PFSK-1 (cell line): ENCODE measurements at regions not wholly inside any gene's neighbourhood (a gene's known extent, or its start where the extent isn't known, plus 50 kb on each side); places are given as distances from the start of the nearest gene placed in this dataset.

Source experiments
- FOXP2 ChIP-seq: optimal IDR thresholded peaks from 2 replicates; pipeline ENCODE3; 2011; ENCODE audit warnings: borderline replicate concordance, control low read depth, inconsistent platforms; ENCODE audit not compliant: insufficient read depth; ENCODE audit errors: extremely low read length, extremely low read depth
- POLR2AphosphoS5 ChIP-seq: IDR thresholded peaks from 2 replicates; pipeline ENCODE4 v1.6.1; 2012; ENCODE audit warnings: low read depth, mild to moderate bottlenecking, control low read depth, low read length, moderate library complexity
- SIN3A ChIP-seq: IDR thresholded peaks from 2 replicates; pipeline ENCODE4 v1.6.1; 2012; ENCODE audit warnings: mild to moderate bottlenecking, low read length, moderate library complexity, borderline replicate concordance; ENCODE audit not compliant: insufficient read depth
- TAF1 ChIP-seq: IDR thresholded peaks from 2 replicates; pipeline ENCODE4 v1.6.1; 2012; ENCODE audit warnings: low read length, control low read depth, borderline replicate concordance; ENCODE audit not compliant: insufficient read depth
- TF ChIP-seq, protein P1 (sequence below), 2 experiments: IDR thresholded peaks; 2 replicates each; pipeline versions ENCODE4 v1.6.1 to v1.8.0; 2011 to 2012; ENCODE audit warnings: low read depth in 2 of 2, low read length in 2 of 2, control low read depth in 1 of 2, inconsistent platforms in 1 of 2, mild to moderate bottlenecking in 1 of 2, moderate library complexity in 1 of 2; ENCODE audit not compliant: insufficient read depth in 1 of 2

DNA sequence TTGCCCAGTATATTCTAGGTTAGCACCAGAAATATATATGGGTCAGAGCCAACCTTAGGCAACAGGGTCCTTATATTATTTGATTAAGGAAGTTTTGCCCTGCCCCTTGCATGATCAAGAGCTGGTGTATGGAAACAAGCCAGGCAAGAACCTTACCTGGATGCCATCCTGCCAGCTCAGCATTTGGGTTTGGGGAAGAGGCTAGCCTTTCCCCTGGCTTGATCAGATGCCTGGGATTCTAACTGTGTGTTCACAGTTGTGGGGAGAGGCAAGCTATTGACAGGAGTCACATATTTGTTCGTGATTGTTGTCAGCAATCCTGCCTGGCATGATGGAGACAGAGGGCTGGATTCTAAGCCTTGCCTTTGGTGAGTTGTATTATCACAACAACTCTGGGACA, 260.0 kb upstream of the DACH1 start:
- TF ChIP-seq FOXP2 (no peak), POLR2AphosphoS5 (no peak), TAF1 (no peak), SIN3A (no peak)
- TF ChIP-seq, protein P1, sequence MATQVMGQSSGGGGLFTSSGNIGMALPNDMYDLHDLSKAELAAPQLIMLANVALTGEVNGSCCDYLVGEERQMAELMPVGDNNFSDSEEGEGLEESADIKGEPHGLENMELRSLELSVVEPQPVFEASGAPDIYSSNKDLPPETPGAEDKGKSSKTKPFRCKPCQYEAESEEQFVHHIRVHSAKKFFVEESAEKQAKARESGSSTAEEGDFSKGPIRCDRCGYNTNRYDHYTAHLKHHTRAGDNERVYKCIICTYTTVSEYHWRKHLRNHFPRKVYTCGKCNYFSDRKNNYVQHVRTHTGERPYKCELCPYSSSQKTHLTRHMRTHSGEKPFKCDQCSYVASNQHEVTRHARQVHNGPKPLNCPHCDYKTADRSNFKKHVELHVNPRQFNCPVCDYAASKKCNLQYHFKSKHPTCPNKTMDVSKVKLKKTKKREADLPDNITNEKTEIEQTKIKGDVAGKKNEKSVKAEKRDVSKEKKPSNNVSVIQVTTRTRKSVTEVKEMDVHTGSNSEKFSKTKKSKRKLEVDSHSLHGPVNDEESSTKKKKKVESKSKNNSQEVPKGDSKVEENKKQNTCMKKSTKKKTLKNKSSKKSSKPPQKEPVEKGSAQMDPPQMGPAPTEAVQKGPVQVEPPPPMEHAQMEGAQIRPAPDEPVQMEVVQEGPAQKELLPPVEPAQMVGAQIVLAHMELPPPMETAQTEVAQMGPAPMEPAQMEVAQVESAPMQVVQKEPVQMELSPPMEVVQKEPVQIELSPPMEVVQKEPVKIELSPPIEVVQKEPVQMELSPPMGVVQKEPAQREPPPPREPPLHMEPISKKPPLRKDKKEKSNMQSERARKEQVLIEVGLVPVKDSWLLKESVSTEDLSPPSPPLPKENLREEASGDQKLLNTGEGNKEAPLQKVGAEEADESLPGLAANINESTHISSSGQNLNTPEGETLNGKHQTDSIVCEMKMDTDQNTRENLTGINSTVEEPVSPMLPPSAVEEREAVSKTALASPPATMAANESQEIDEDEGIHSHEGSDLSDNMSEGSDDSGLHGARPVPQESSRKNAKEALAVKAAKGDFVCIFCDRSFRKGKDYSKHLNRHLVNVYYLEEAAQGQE (IDR thresholded peaks at IDR 0.05; ENCODE audit: insufficient read depth in 1 of 2, low read depth in 2 of 2, low read length in 2 of 2), result no peak

DNA sequence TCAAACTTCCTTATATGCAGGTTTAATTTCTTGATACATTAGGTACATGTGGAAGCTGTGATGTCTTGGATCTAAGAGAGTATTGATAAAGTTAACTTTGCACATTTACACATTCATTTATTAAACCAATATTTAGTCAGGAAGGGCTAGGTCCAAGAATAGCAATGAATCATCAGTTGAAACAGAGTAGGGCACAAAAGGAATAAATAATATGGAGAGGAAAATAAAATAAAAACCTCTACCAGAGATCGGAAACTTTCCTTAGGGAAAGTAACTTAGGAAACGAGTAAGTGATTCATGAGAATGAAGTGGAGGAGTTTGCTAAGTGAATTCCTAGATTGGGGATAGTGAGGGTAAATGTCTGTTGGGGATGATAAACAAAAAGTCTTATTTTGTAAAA, 259.4 kb upstream of the DACH1 start:
- TF ChIP-seq SIN3A (no peak), FOXP2 (no peak)

DNA sequence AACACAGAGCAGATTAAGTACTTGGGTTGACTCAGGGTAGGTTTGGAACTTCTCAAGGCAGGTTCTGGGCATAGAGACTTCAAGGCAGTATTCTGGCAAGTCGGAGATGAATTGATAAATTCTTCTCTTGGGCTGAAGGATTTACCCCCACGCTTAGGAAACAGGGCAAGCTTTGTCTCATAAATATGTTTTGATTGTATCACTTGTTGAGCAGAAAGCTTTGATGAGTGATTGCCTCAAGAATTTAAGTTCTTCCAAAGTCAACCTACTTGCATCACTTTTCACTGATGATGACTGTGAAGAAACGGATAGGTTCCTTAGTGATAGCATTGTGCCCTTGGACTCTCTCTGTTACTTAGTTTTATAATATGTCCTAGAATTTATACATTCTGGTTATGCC, 258.6 kb upstream of the DACH1 start:
- TF ChIP-seq, protein P1 (IDR thresholded peaks at IDR 0.05; ENCODE audit: insufficient read depth in 1 of 2, low read depth in 2 of 2, low read length in 2 of 2), result no peak
- no peak for TF ChIP-seq TAF1
- no peak for TF ChIP-seq POLR2AphosphoS5
- TF ChIP-seq FOXP2, result no peak
- TF ChIP-seq SIN3A, result no peak

DNA sequence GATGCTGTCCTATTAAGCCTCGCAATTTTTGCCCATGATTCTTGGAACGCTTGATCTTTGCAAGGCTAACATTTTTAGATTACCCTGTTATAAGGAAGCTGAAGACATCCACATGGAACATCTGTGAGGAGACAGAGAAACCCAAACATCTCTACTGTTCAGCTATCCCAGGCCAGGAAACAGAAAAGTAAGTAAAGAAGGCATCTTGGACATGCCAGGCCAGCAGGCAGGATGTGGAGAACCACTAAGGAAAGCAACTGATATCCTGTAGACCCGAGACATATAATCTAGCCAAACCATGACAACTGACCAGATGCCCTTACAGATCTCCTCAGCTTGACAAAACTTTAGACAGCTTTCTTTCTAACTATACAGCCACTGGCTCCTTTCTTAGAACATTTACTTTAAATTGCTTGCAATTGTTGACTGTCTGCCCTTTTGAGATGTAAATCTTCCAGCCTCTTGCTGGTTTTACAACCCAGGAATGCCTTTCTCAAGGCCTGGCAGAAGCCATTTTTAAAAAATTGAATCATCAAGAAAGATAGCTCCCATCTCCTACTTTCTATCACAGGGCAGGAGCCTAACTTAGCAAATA, 255.8 kb upstream of the DACH1 start:
- TF ChIP-seq, protein P1 (IDR thresholded peaks at IDR 0.05; ENCODE audit: insufficient read depth in 1 of 2, low read depth in 2 of 2, low read length in 2 of 2), result no peak
- TF ChIP-seq SIN3A (no peak), POLR2AphosphoS5 (no peak), FOXP2 (no peak), TAF1 (no peak)

DNA sequence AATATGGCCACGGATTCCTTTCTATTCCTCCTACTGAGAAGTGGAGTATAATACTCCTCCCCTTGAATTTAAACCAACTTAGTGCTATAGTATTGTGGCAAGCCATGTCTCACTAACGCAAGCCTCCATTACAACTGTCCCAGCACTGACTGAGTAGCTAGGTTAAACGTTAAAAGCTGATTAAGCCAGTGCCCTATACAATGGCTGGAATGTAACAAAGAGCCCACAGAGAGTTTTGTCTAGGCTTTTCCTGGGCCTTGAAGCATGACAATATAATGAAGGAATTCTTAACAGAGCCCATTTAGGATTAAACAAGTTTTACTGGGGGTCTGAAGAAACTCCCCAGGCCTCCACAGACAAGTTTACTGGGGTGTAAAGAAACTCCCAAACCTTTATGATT, 254.5 kb upstream of the DACH1 start:
- TF ChIP-seq TAF1, result no peak
- TF ChIP-seq SIN3A, result no peak
- TF ChIP-seq, protein P1 (IDR thresholded peaks at IDR 0.05; ENCODE audit: insufficient read depth in 1 of 2, low read depth in 2 of 2, low read length in 2 of 2), result no peak
- no peak for TF ChIP-seq POLR2AphosphoS5
